WERI-Rb-1 (cell line): ENCODE measurements at regions not wholly inside any gene's neighbourhood (a gene's known extent, or its start where the extent isn't known, plus 50 kb on each side); places are given as distances from the start of the nearest gene placed in this dataset.

ENCODE experiments used
- DNase-seq: peaks from one replicate; pipeline ENCODE4 v3.0.0-alpha.2; 2020
- H3K27ac ChIP-seq: fragments of 250-450 bp; sonication (Bioruptor Pico); 2 replicates; pipeline ENCODE4 v1.5.1; 2020; ENCODE audit warnings: mild to moderate bottlenecking, moderate library complexity
- H3K27me3 ChIP-seq: fragments of 250-450 bp; sonication (Bioruptor Pico); 2 replicates; pipeline ENCODE4 v1.5.1; 2021; ENCODE audit warnings: mild to moderate bottlenecking, low read depth, moderate library complexity; ENCODE audit not compliant: insufficient read depth, severe bottlenecking
- H3K36me3 ChIP-seq: fragments of 250-450 bp; sonication (Bioruptor Pico); 2 replicates; pipeline ENCODE4 v1.5.1; 2020; ENCODE audit warnings: mild to moderate bottlenecking, moderate library complexity
- H3K4me3 ChIP-seq: 2 replicates; pipeline ENCODE4 v1.5.1; 2011; ENCODE audit warnings: low read depth, mild to moderate bottlenecking, control low read depth, low read length
- H3K9me3 ChIP-seq: fragments of 250-450 bp; sonication (Bioruptor Pico); 2 replicates; pipeline ENCODE4 v1.5.1; 2021; ENCODE audit warnings: mild to moderate bottlenecking, moderate library complexity; ENCODE audit not compliant: severe bottlenecking
- CTCF ChIP-seq: IDR thresholded peaks from 2 replicates; pipeline ENCODE4 v1.5.1; 2011; ENCODE audit warnings: low read depth, mild to moderate bottlenecking, control low read depth, inconsistent platforms, low read length

DNA sequence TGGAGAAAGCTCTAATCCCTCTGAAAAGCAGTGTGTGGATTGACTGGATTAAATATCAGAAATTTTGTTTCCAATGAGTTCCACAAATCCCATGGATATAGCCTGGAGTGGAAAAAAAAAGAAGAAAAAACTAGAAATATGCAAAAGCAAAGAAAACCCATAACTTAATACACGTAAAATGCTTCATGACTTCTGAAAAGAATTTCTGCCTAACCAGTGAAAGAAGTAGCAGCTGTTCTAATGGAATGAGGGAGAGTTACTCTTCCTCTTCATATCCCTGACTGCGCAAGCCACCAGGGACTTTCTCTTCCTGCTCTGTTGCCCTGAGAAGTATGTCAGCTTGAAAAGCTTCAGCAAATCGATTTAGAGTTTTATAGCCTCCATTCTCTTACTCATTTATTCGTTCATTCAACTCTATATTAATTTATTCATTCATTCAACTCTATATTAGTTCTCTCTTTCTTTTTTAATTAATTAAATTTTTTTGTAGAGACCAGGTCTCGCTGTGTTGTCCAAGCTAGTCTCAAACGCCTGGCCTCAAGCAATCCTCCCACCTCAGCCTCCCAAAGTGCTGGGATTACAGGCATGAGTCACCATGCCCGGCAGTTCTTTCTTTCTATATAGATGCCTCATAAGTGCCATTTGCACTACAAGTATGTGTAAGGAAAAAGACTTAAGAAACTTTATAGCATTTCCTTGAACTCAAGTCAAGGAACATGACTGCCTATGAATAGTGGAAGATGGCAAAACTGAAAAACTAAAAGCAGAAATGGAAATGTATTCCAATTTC is 447.3 kb upstream of the NRP1 start:
- H3K27me3 ChIP-seq = no peaks in the 10 kb centered on the region
- TF ChIP-seq CTCF = no peak
- H3K36me3 ChIP-seq = no peaks in the 10 kb centered on the region
- no peak for DNase-seq
- no peak overlapping the region for H3K4me3 ChIP-seq
- no peaks in the 10 kb centered on the region for H3K9me3 ChIP-seq
- no peak overlapping the region for H3K27ac ChIP-seq

GRCh38 chr10:33780961-33781360 is 446.5 kb upstream of the NRP1 start:
- H3K36me3 ChIP-seq = no peaks in the 10 kb centered on the region
- no peak for TF ChIP-seq CTCF
- no peaks in the 10 kb centered on the region for H3K27me3 ChIP-seq
- H3K9me3 ChIP-seq = no peaks in the 10 kb centered on the region
- H3K27ac ChIP-seq = no peak overlapping the region
- DNase-seq = no peak
- no peak overlapping the region for H3K4me3 ChIP-seq

- Histone ChIP-seq H3K27ac (no peak overlapping the region), H3K27me3 (no peaks in the 10 kb centered on the region), H3K4me3 (no peak overlapping the region), H3K36me3 (no peaks in the 10 kb centered on the region), H3K9me3 (no peaks in the 10 kb centered on the region)
- no peak for DNase-seq
- no peak for TF ChIP-seq CTCF
Observed at GRCh38 chr10:33777223-33777622, 442.8 kb upstream of the NRP1 start.

DNA sequence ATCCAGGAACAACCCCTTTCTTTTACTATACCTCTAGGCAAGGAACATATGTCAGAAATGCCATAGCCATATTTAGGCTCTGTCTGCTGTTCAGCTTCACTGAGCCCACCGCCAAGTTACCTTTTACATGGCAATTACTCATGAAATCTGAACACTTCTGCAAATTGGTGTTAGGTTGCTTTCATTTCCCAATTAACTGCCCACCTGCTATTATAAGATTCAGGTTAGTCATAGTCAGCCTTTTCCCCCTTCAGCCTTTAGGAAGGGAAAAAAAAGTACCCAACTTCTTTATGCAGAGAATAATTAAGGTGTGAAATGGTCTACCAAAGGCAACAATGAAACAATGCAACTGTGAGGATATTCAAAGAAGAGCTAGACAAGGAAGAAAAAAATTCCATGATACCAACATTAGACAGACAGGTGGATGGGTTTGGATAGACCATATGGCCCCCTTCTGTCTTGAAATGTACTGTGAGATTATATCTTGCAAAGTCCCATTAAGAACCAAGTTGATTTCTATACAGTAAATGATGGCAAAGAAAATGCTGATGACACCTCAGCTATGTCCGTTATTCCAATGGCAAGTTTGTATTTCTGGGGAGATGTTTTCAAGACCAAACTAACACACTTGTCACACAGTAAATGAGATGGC is 442.1 kb upstream of the NRP1 start:
- no peaks in the 10 kb centered on the region for H3K27me3 ChIP-seq

DNA sequence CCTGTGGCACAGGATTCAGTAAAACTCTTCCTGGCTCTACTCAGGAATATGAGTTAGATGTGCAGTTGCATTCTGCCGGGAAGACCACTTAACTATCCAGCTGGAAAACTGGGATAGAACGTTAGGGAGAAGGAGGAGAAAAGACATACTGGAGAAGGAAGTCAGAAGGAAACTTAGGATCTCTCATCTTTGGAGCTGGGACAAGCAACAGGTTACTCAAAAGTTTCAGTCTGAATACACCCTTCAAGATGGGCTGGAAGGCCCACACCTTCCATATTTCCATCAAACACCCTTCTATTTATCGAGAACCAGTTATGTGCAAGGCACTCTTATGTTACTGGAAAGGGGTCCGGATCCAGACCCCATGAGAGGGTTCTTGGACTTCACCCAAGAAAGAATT is 440.4 kb upstream of the NRP1 start:
- Histone ChIP-seq H3K4me3 (no peak overlapping the region), H3K27me3 (no peaks in the 10 kb centered on the region), H3K27ac (no peak overlapping the region), H3K9me3 (no peaks in the 10 kb centered on the region), H3K36me3 (no peaks in the 10 kb centered on the region)
- no peak for DNase-seq
- TF ChIP-seq CTCF = no peak

More for the DNA sequence above, 442.1 kb upstream of the NRP1 start:
- H3K4me3 ChIP-seq = no peak overlapping the region
- H3K27ac ChIP-seq = no peak overlapping the region
- TF ChIP-seq CTCF = no peak
- no peaks in the 10 kb centered on the region for H3K9me3 ChIP-seq
- H3K36me3 ChIP-seq = no peaks in the 10 kb centered on the region
- no peak for DNase-seq
